WTC11 (cell line): ENCODE measurements at regions not wholly inside any gene's neighbourhood (a gene's known extent, or its start where the extent isn't known, plus 50 kb on each side); places are given as distances from the start of the nearest gene placed in this dataset.

Source experiments
- ATF6 ChIP-seq: sonication (generic); formaldehyde crosslinking; IDR thresholded peaks from 2 replicates; pipeline ENCODE4 v1.8.1; 2023; ENCODE audit warnings: mild to moderate bottlenecking, missing genetic modification reagents
- NFYB ChIP-seq: sonication (generic); formaldehyde crosslinking; conservative IDR thresholded peaks from 2 replicates; pipeline ENCODE4 v1.8.0; 2022; ENCODE audit warnings: low read depth, missing genetic modification reagents
- SP1 ChIP-seq: sonication (generic); formaldehyde crosslinking; conservative IDR thresholded peaks from 2 replicates; pipeline ENCODE4 v1.8.1; 2022; ENCODE audit warnings: missing genetic modification reagents
- ZNF263 ChIP-seq: sonication (generic); formaldehyde crosslinking; IDR thresholded peaks from 2 replicates; pipeline ENCODE4 v1.8.1; 2022; ENCODE audit warnings: low read depth, mild to moderate bottlenecking, moderate library complexity, missing genetic modification reagents
- TF ChIP-seq, protein P1 (sequence below): fragments of 200-600 bp; IDR thresholded peaks from 2 replicates; pipeline ENCODE4 v1.8.0; 2022; ENCODE audit warnings: antibody characterized with exemption
- TF ChIP-seq, protein P2 (sequence below): sonication (generic); formaldehyde crosslinking; IDR thresholded peaks from 2 replicates; pipeline ENCODE4 v1.8.0; 2023; ENCODE audit warnings: missing genetic modification reagents, mild to moderate bottlenecking, borderline replicate concordance

GRCh38 chr2:796141-796985 is 119.2 kb upstream of the TMEM18 start:
- TF ChIP-seq, protein P1, sequence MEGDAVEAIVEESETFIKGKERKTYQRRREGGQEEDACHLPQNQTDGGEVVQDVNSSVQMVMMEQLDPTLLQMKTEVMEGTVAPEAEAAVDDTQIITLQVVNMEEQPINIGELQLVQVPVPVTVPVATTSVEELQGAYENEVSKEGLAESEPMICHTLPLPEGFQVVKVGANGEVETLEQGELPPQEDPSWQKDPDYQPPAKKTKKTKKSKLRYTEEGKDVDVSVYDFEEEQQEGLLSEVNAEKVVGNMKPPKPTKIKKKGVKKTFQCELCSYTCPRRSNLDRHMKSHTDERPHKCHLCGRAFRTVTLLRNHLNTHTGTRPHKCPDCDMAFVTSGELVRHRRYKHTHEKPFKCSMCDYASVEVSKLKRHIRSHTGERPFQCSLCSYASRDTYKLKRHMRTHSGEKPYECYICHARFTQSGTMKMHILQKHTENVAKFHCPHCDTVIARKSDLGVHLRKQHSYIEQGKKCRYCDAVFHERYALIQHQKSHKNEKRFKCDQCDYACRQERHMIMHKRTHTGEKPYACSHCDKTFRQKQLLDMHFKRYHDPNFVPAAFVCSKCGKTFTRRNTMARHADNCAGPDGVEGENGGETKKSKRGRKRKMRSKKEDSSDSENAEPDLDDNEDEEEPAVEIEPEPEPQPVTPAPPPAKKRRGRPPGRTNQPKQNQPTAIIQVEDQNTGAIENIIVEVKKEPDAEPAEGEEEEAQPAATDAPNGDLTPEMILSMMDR, result no peak
- TF ChIP-seq ATF6 (CRISPR knock-in tag), result no peak
- TF ChIP-seq, protein P2, sequence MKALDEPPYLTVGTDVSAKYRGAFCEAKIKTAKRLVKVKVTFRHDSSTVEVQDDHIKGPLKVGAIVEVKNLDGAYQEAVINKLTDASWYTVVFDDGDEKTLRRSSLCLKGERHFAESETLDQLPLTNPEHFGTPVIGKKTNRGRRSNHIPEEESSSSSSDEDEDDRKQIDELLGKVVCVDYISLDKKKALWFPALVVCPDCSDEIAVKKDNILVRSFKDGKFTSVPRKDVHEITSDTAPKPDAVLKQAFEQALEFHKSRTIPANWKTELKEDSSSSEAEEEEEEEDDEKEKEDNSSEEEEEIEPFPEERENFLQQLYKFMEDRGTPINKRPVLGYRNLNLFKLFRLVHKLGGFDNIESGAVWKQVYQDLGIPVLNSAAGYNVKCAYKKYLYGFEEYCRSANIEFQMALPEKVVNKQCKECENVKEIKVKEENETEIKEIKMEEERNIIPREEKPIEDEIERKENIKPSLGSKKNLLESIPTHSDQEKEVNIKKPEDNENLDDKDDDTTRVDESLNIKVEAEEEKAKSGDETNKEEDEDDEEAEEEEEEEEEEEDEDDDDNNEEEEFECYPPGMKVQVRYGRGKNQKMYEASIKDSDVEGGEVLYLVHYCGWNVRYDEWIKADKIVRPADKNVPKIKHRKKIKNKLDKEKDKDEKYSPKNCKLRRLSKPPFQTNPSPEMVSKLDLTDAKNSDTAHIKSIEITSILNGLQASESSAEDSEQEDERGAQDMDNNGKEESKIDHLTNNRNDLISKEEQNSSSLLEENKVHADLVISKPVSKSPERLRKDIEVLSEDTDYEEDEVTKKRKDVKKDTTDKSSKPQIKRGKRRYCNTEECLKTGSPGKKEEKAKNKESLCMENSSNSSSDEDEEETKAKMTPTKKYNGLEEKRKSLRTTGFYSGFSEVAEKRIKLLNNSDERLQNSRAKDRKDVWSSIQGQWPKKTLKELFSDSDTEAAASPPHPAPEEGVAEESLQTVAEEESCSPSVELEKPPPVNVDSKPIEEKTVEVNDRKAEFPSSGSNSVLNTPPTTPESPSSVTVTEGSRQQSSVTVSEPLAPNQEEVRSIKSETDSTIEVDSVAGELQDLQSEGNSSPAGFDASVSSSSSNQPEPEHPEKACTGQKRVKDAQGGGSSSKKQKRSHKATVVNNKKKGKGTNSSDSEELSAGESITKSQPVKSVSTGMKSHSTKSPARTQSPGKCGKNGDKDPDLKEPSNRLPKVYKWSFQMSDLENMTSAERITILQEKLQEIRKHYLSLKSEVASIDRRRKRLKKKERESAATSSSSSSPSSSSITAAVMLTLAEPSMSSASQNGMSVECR (CRISPR knock-in tag), result no peak
- no peak for TF ChIP-seq SP1
- TF ChIP-seq NFYB (CRISPR knock-in tag), result no peak
- no peak for TF ChIP-seq ZNF263 (CRISPR knock-in tag)
